ENCODE measurements at regions not wholly inside any gene's neighbourhood (a gene's known extent, or its start where the extent isn't known, plus 50 kb on each side); places are given as distances from the start of the nearest gene placed in this dataset.

- TF ChIP-seq POU2F2 (IDR thresholded peaks at IDR 0.05; ENCODE audit: low read depth, low read length) (no peak), PAX5 (IDR thresholded peaks at IDR 0.05; ENCODE audit: insufficient read depth, low read length, severe bottlenecking) (no peak), POLR2AphosphoS5 (IDR thresholded peaks at IDR 0.05; ENCODE audit: low read depth, low read length) (no peak), POLR2A (IDR thresholded peaks at IDR 0.05; ENCODE audit: low read depth, low read length) (no peak), TAF1 (IDR thresholded peaks at IDR 0.05; ENCODE audit: low read depth, low read length) (no peak), SPI1 (IDR thresholded peaks at IDR 0.05; ENCODE audit: low read depth, low read length) (no peak)
- DNase-seq (ENCODE audit: insufficient read length, low spot score) = no peak
- FAIRE-seq = no peak
These were observed 237.3 kb upstream of the WSCD1 start for GRCh38 chr17:5832886-5833285.

GRCh38 chr17:5837055-5837491 lies 233.1 kb upstream of the WSCD1 start:
- no peak for FAIRE-seq
- no peak for DNase-seq (ENCODE audit: insufficient read length, low spot score)
- TF ChIP-seq TAF1 (IDR thresholded peaks at IDR 0.05; ENCODE audit: low read depth, low read length) = no peak
- no peak for TF ChIP-seq POLR2A (IDR thresholded peaks at IDR 0.05; ENCODE audit: low read depth, low read length)
- TF ChIP-seq POU2F2 (IDR thresholded peaks at IDR 0.05; ENCODE audit: low read depth, low read length) = no peak
- no peak for TF ChIP-seq PAX5 (IDR thresholded peaks at IDR 0.05; ENCODE audit: insufficient read depth, low read length, severe bottlenecking)
- TF ChIP-seq SPI1 (IDR thresholded peaks at IDR 0.05; ENCODE audit: low read depth, low read length) = no peak
- TF ChIP-seq POLR2AphosphoS5 (IDR thresholded peaks at IDR 0.05; ENCODE audit: low read depth, low read length) = no peak

- DNase-seq (ENCODE audit: insufficient read length, low spot score) (no peak), FAIRE-seq (no peak)
- TF ChIP-seq SPI1 (IDR thresholded peaks at IDR 0.05; ENCODE audit: low read depth, low read length) (no peak), PAX5 (IDR thresholded peaks at IDR 0.05; ENCODE audit: insufficient read depth, low read length, severe bottlenecking) (no peak)
These were observed 231.4 kb upstream of the WSCD1 start for GRCh38 chr17:5838661-5839300.

GRCh38 chr17:5840811-5841446 lies 229.2 kb upstream of the WSCD1 start:
- no peak for FAIRE-seq
- no peak for DNase-seq (ENCODE audit: insufficient read length, low spot score)
- TF ChIP-seq SPI1 (IDR thresholded peaks at IDR 0.05; ENCODE audit: low read depth, low read length) (no peak), TAF1 (IDR thresholded peaks at IDR 0.05; ENCODE audit: low read depth, low read length) (no peak), POLR2AphosphoS5 (IDR thresholded peaks at IDR 0.05; ENCODE audit: low read depth, low read length) (no peak), POLR2A (IDR thresholded peaks at IDR 0.05; ENCODE audit: low read depth, low read length) (no peak), POU2F2 (IDR thresholded peaks at IDR 0.05; ENCODE audit: low read depth, low read length) (no peak), PAX5 (IDR thresholded peaks at IDR 0.05; ENCODE audit: insufficient read depth, low read length, severe bottlenecking) (no peak)

GRCh38 chr17:5841862-5842261 lies 228.3 kb upstream of the WSCD1 start:
- FAIRE-seq (no peak), DNase-seq (ENCODE audit: insufficient read length, low spot score) (no peak)
- TF ChIP-seq POLR2AphosphoS5 (IDR thresholded peaks at IDR 0.05; ENCODE audit: low read depth, low read length) (no peak), PAX5 (IDR thresholded peaks at IDR 0.05; ENCODE audit: insufficient read depth, low read length, severe bottlenecking) (no peak), POLR2A (IDR thresholded peaks at IDR 0.05; ENCODE audit: low read depth, low read length) (no peak), POU2F2 (IDR thresholded peaks at IDR 0.05; ENCODE audit: low read depth, low read length) (no peak), TAF1 (IDR thresholded peaks at IDR 0.05; ENCODE audit: low read depth, low read length) (no peak), SPI1 (IDR thresholded peaks at IDR 0.05; ENCODE audit: low read depth, low read length) (no peak)

GRCh38 chr17:5843366-5844026 lies 226.7 kb upstream of the WSCD1 start:
- TF ChIP-seq POU2F2 (IDR thresholded peaks at IDR 0.05; ENCODE audit: low read depth, low read length) (no peak), SPI1 (IDR thresholded peaks at IDR 0.05; ENCODE audit: low read depth, low read length) (no peak), POLR2AphosphoS5 (IDR thresholded peaks at IDR 0.05; ENCODE audit: low read depth, low read length) (no peak), PAX5 (IDR thresholded peaks at IDR 0.05; ENCODE audit: insufficient read depth, low read length, severe bottlenecking) (no peak), TAF1 (IDR thresholded peaks at IDR 0.05; ENCODE audit: low read depth, low read length) (no peak), POLR2A (IDR thresholded peaks at IDR 0.05; ENCODE audit: low read depth, low read length) (no peak)
- DNase-seq (ENCODE audit: insufficient read length, low spot score) = no peak
- FAIRE-seq = no peak

GRCh38 chr17:5846001-5846400 lies 224.2 kb upstream of the WSCD1 start:
- FAIRE-seq (no peak), DNase-seq (ENCODE audit: insufficient read length, low spot score) (no peak)
- TF ChIP-seq TAF1 (IDR thresholded peaks at IDR 0.05; ENCODE audit: low read depth, low read length) (no peak), SPI1 (IDR thresholded peaks at IDR 0.05; ENCODE audit: low read depth, low read length) (no peak)

GRCh38 chr17:5854871-5855554 lies 215.2 kb upstream of the WSCD1 start:
- no peak for TF ChIP-seq TAF1 (IDR thresholded peaks at IDR 0.05; ENCODE audit: low read depth, low read length)
- no peak for TF ChIP-seq SPI1 (IDR thresholded peaks at IDR 0.05; ENCODE audit: low read depth, low read length)
- no peak for TF ChIP-seq PAX5 (IDR thresholded peaks at IDR 0.05; ENCODE audit: insufficient read depth, low read length, severe bottlenecking)
- no peak for TF ChIP-seq POLR2AphosphoS5 (IDR thresholded peaks at IDR 0.05; ENCODE audit: low read depth, low read length)
- TF ChIP-seq POLR2A (IDR thresholded peaks at IDR 0.05; ENCODE audit: low read depth, low read length) = no peak
- TF ChIP-seq POU2F2 (IDR thresholded peaks at IDR 0.05; ENCODE audit: low read depth, low read length) = no peak
- no peak for DNase-seq (ENCODE audit: insufficient read length, low spot score)
- FAIRE-seq = no peak

GRCh38 chr17:5861246-5861645 lies 208.9 kb upstream of the WSCD1 start:
- DNase-seq (ENCODE audit: insufficient read length, low spot score) (no peak), FAIRE-seq (no peak)
- TF ChIP-seq TAF1 (IDR thresholded peaks at IDR 0.05; ENCODE audit: low read depth, low read length) (no peak), POLR2AphosphoS5 (IDR thresholded peaks at IDR 0.05; ENCODE audit: low read depth, low read length) (no peak), POU2F2 (IDR thresholded peaks at IDR 0.05; ENCODE audit: low read depth, low read length) (no peak), SPI1 (IDR thresholded peaks at IDR 0.05; ENCODE audit: low read depth, low read length) (no peak), POLR2A (IDR thresholded peaks at IDR 0.05; ENCODE audit: low read depth, low read length) (no peak), PAX5 (IDR thresholded peaks at IDR 0.05; ENCODE audit: insufficient read depth, low read length, severe bottlenecking) (no peak)
